Cerebellar cortex (tissue), 1 donor: ENCODE measurements at regions not wholly inside any gene's neighbourhood (a gene's known extent, or its start where the extent isn't known, plus 50 kb on each side); places are given as distances from the start of the nearest gene placed in this dataset.

Experiments
- DNase-seq: peaks from one replicate; pipeline ENCODE4 v3.0.0-alpha.2; 2015; ENCODE audit warnings: low spot score

- no peak for DNase-seq
Measured at GRCh38 chr1:232279909-232280400, 350.0 kb downstream of the SIPA1L2 start.

GRCh38 chr1:232278925-232279324 lies 351.0 kb downstream of the SIPA1L2 start:
- no peak for DNase-seq

GRCh38 chr1:232276651-232277050 lies 353.3 kb downstream of the SIPA1L2 start:
- DNase-seq: no peak

GRCh38 chr1:232274999-232275710 lies 354.8 kb downstream of the SIPA1L2 start:
- DNase-seq: no peak

- no peak for DNase-seq
Measured at GRCh38 chr1:232274236-232274855, 355.6 kb downstream of the SIPA1L2 start.

- DNase-seq: no peak
Measured at GRCh38 chr1:232273011-232273410, 356.9 kb downstream of the SIPA1L2 start.

GRCh38 chr1:232271991-232272589 lies 357.8 kb downstream of the SIPA1L2 start:
- DNase-seq: no peak

GRCh38 chr1:232271299-232271698 lies 358.6 kb downstream of the SIPA1L2 start:
- no peak for DNase-seq

GRCh38 chr1:232269988-232270387 lies 359.9 kb downstream of the SIPA1L2 start:
- DNase-seq: no peak

- DNase-seq: no peak
Measured at GRCh38 chr1:232267837-232268598, 361.9 kb downstream of the SIPA1L2 start.

- no peak for DNase-seq
Measured at GRCh38 chr1:232267092-232267836, 362.7 kb downstream of the SIPA1L2 start.

- no peak for DNase-seq
Measured at GRCh38 chr1:232263452-232263851, 366.5 kb downstream of the SIPA1L2 start.

- no peak for DNase-seq
Measured at GRCh38 chr1:232262991-232263390, 366.9 kb downstream of the SIPA1L2 start.

- no peak for DNase-seq
Measured at GRCh38 chr1:232260861-232261260, 369.1 kb downstream of the SIPA1L2 start.

GRCh38 chr1:232260045-232260444 lies 369.9 kb downstream of the SIPA1L2 start:
- no peak for DNase-seq

GRCh38 chr1:232259333-232259732 lies 370.6 kb downstream of the SIPA1L2 start:
- DNase-seq: no peak

- DNase-seq: no peak
Measured at GRCh38 chr1:232252546-232253118, 377.3 kb downstream of the SIPA1L2 start.

- DNase-seq: no peak
Measured at GRCh38 chr1:232250838-232251237, 379.1 kb downstream of the SIPA1L2 start.

GRCh38 chr1:232249861-232250777 lies 379.8 kb downstream of the SIPA1L2 start:
- DNase-seq: no peak

GRCh38 chr1:232249339-232249738 lies 380.6 kb downstream of the SIPA1L2 start:
- no peak for DNase-seq
